ENCODE measurements at regions not wholly inside any gene's neighbourhood (a gene's known extent, or its start where the extent isn't known, plus 50 kb on each side); places are given as distances from the start of the nearest gene placed in this dataset.

DNA sequence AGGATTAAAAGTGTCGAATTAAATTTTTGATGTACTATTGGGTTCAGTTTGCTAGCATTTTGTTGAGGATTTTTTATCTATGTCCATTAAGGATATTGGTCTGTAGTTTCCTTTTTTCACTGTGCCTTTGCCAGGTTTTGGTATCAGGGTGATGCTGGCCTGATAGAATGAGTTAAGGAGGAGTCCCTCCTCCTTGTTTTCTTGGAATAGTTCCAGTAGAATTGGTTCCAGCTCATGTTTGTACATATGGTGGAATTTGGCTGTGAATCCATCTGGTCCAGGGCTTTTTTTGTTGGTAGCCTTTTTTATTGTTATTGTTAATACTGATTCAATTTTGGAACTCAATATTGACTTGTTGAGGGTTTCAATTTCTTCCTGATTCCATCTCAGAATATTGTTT lies 141.8 kb downstream of the SIM1 start:
- Histone ChIP-seq H3K4me1 (ENCODE audit: insufficient read depth) (no peaks in the 10 kb centered on the region), H3K4me3 (no peak overlapping the region), H3K27me3 (no peaks in the 10 kb centered on the region), H3K36me3 (no peaks in the 10 kb centered on the region), H3K9me3 (no peaks in the 10 kb centered on the region), H3K27ac (no peak overlapping the region)
- TF ChIP-seq EP300 (IDR thresholded peaks at IDR 0.05) (no peak), POLR2A (IDR thresholded peaks at IDR 0.05) (no peak)
- TF ChIP-seq, protein P1, sequence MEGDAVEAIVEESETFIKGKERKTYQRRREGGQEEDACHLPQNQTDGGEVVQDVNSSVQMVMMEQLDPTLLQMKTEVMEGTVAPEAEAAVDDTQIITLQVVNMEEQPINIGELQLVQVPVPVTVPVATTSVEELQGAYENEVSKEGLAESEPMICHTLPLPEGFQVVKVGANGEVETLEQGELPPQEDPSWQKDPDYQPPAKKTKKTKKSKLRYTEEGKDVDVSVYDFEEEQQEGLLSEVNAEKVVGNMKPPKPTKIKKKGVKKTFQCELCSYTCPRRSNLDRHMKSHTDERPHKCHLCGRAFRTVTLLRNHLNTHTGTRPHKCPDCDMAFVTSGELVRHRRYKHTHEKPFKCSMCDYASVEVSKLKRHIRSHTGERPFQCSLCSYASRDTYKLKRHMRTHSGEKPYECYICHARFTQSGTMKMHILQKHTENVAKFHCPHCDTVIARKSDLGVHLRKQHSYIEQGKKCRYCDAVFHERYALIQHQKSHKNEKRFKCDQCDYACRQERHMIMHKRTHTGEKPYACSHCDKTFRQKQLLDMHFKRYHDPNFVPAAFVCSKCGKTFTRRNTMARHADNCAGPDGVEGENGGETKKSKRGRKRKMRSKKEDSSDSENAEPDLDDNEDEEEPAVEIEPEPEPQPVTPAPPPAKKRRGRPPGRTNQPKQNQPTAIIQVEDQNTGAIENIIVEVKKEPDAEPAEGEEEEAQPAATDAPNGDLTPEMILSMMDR (IDR thresholded peaks at IDR 0.05), result no peak
- no peak for DNase-seq
- intact Hi-C loops (cut with DNase I), result no loop called here
- WGBS, 3 donors, result 82 to 94% (median 90%) methylated on average over 1 of the region's 1 CpG

DNA sequence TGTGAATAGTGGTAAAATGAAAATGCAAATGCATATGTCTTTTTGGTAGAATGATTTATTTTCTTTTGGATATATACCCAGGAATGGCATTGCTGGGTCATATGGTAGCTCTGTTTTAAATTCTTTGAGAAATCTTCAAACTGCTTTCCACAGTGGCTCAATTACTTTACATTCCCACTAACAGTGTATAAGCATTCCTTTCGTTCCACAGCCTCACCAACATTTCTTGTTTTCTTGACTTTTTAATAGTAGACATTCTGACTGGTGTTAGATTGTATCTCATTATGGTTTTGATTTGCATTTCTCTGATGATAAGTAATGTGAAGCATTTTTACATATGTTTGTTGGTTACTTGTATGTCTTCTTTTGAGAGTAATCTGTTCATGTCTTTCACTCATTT lies 144.0 kb downstream of the SIM1 start:
- H3K27ac ChIP-seq, result no peak overlapping the region
- no peak overlapping the region for H3K4me3 ChIP-seq
- intact Hi-C loops (cut with DNase I), result no loop called here
- WGBS, 3 donors, result 72 to 87% (median 83%) methylated on average over 1 of the region's 1 CpG
- H3K4me1 ChIP-seq (ENCODE audit: insufficient read depth), result no peaks in the 10 kb centered on the region
- no peak for DNase-seq
- no peaks in the 10 kb centered on the region for H3K9me3 ChIP-seq
- no peaks in the 10 kb centered on the region for H3K27me3 ChIP-seq
- no peaks in the 10 kb centered on the region for H3K36me3 ChIP-seq
- TF ChIP-seq POLR2A (IDR thresholded peaks at IDR 0.05) (no peak), EP300 (IDR thresholded peaks at IDR 0.05) (no peak)
- TF ChIP-seq, protein P1 (IDR thresholded peaks at IDR 0.05), result no peak

DNA sequence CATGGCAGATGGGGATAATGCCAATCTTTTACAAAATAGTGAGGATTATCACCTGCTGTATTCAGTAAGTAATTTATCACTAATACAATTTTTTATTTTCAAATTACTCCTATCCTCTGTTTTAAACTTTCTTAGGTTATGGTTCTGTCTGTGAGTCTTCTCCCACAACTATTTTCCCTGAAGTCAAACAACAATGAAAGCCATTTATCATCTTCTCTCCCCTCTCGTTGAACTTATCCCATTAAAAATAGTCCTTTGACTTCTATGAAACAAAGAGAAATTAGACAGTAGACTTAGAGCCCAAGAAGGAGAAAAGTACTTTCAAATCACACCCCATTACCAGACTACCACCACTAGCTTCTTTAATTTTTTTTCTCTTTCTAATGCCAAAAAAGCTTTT lies 147.7 kb downstream of the SIM1 start:
- Histone ChIP-seq H3K9me3 (no peaks in the 10 kb centered on the region), H3K27ac (no peak overlapping the region), H3K27me3 (no peaks in the 10 kb centered on the region), H3K4me1 (ENCODE audit: insufficient read depth) (no peaks in the 10 kb centered on the region), H3K4me3 (no peak overlapping the region), H3K36me3 (no peaks in the 10 kb centered on the region)
- TF ChIP-seq POLR2A (IDR thresholded peaks at IDR 0.05), result no peak
- TF ChIP-seq, protein P1 (IDR thresholded peaks at IDR 0.05), result no peak
- TF ChIP-seq EP300 (IDR thresholded peaks at IDR 0.05), result no peak
- WGBS, 3 donors, result 2 to 13% (median 5%) methylated on average over 1 of the region's 1 CpG
- DNase-seq, result no peak
- intact Hi-C loops (cut with DNase I), result no loop called here

DNA sequence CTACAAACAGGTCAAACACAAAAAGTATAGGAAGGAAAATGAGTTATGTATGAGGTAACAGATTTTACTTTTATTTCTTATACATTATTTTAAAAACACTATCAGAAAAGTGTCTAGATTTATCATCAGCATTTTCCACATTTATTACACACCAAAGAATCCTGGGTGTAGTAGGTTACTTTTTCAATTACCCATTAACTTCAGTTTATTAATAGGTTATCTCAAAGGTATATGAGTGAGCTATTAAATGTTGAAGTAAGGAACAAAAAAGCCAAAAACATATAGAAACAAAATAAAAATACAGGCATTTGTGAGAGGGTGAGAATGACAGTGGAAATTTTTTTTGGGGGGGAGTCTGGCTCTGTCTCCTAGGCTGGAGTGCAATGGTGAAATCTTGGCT lies 150.5 kb downstream of the SIM1 start:
- DNase-seq, result no peak
- Histone ChIP-seq H3K36me3 (no peaks in the 10 kb centered on the region), H3K9me3 (no peaks in the 10 kb centered on the region), H3K4me1 (ENCODE audit: insufficient read depth) (no peaks in the 10 kb centered on the region), H3K27ac (no peak overlapping the region), H3K4me3 (no peak overlapping the region), H3K27me3 (no peaks in the 10 kb centered on the region)
- TF ChIP-seq, protein P1 (IDR thresholded peaks at IDR 0.05), result no peak
- TF ChIP-seq POLR2A (IDR thresholded peaks at IDR 0.05) (no peak), EP300 (IDR thresholded peaks at IDR 0.05) (no peak)
- intact Hi-C loops (cut with DNase I), result no loop called here

Measured in ovary (tissue), 7 donors.